ENCODE measurements at regions not wholly inside any gene's neighbourhood (a gene's known extent, or its start where the extent isn't known, plus 50 kb on each side); places are given as distances from the start of the nearest gene placed in this dataset.

GRCh38 chrX:30948626-30949025, 59.6 kb upstream of the TAB3 start:
- TF ChIP-seq ATF3 (IDR thresholded peaks at IDR 0.05) = no peak
- TF ChIP-seq MAX (IDR thresholded peaks at IDR 0.05) = no peak
- no peak for TF ChIP-seq CTCF (IDR thresholded peaks at IDR 0.05; ENCODE audit: low read depth, low read length, missing input control)
- no peak for TF ChIP-seq GABPA (IDR thresholded peaks at IDR 0.05 in 1 of 2, conservative IDR thresholded peaks at IDR 0.05 in 1 of 2)
- no peak for TF ChIP-seq TAF1 (conservative IDR thresholded peaks at IDR 0.05)
- TF ChIP-seq REST (IDR thresholded peaks at IDR 0.05) = no peak
- no peak for TF ChIP-seq YY1 (IDR thresholded peaks at IDR 0.05)
- TF ChIP-seq JUND (IDR thresholded peaks at IDR 0.05) = no peak
- no peak for TF ChIP-seq EGR1 (IDR thresholded peaks at IDR 0.05; ENCODE audit: low read depth in 2 of 2)
- no peak for TF ChIP-seq SP1 (IDR thresholded peaks at IDR 0.05)

All from liver (tissue), 3 donors.